Spleen (tissue), 11 donors: ENCODE measurements at regions not wholly inside any gene's neighbourhood (a gene's known extent, or its start where the extent isn't known, plus 50 kb on each side); places are given as distances from the start of the nearest gene placed in this dataset.

Experiments
- DNase-seq: peaks from one replicate; pipeline ENCODE4 v3.0.0-alpha.2; 2020
- H3K27ac ChIP-seq, 8 donors: fragments of 200-600 bp; sonication (generic) in 7 of 8; 1 replicate in 4 of 8; 2 replicates in 4 of 8; pipeline versions ENCODE4 v1.5.0 to v1.8.0; 2016 to 2021; ENCODE audit warnings: inconsistent platforms in 4 of 8, mild to moderate bottlenecking in 4 of 8, moderate library complexity in 1 of 8
- H3K27me3 ChIP-seq, 7 donors: fragments of 200-600 bp; sonication (generic) in 6 of 7; replicated peaks in 1 of 7; 1 replicate in 4 of 7; 2 replicates in 3 of 7; pipeline versions ENCODE4 v1.5.0 to v1.8.0; 2016 to 2021; ENCODE audit warnings: inconsistent platforms in 3 of 7, mild to moderate bottlenecking in 1 of 7
- H3K36me3 ChIP-seq, 6 donors: fragments of 200-600 bp; sonication (generic) in 5 of 6; 1 replicate in 4 of 6; 2 replicates in 2 of 6; pipeline versions ENCODE4 v1.5.0 to v1.8.0; 2016 to 2021; ENCODE audit warnings: inconsistent platforms in 2 of 6
- H3K4me1 ChIP-seq, 6 donors: fragments of 200-600 bp; sonication (generic) in 5 of 6; 1 replicate in 3 of 6; 2 replicates in 3 of 6; pipeline versions ENCODE4 v1.5.0 to v1.8.0; 2016 to 2021; ENCODE audit warnings: inconsistent platforms in 3 of 6
- H3K4me3 ChIP-seq, 8 donors: fragments of 200-600 bp; sonication (generic) in 7 of 8; 1 replicate in 4 of 8; 2 replicates in 4 of 8; pipeline versions ENCODE4 v1.5.0 to v1.8.0; 2016 to 2021; ENCODE audit warnings: inconsistent platforms in 4 of 8, mild to moderate bottlenecking in 4 of 8, moderate library complexity in 2 of 8
- H3K9me3 ChIP-seq, 8 donors: fragments of 200-600 bp; sonication (generic) in 7 of 8; 1 replicate in 4 of 8; 2 replicates in 4 of 8; pipeline versions ENCODE4 v1.5.0 to v1.8.0; 2016 to 2021; ENCODE audit warnings: inconsistent platforms in 4 of 8
- POLR2A ChIP-seq, 3 donors: fragments of 450-650 bp; IDR thresholded peaks; one replicate each; pipeline ENCODE4 v1.5.1; 2017; ENCODE audit warnings: antibody characterized with exemption in 3 of 3, mild to moderate bottlenecking in 1 of 3
- POLR2AphosphoS5 ChIP-seq, 3 donors: sonication (generic); formaldehyde crosslinking; IDR thresholded peaks; one replicate each; pipeline ENCODE4 v1.5.1; 2017; ENCODE audit warnings: antibody characterized with exemption in 3 of 3
- WGBS, 5 donors: extraction: QIAGEN DNeasy Blood & Tissue Kit in 3 of 5; methylation state at CpG; one replicate each; pipeline versions ENCODE4 v1.1.5 to v1.1.7; 2013 to 2018; 5-methylcytosine and 5-hydroxymethylcytosine counted together
- intact Hi-C: fragments of 100-400 bp; cut with DNase I; formaldehyde crosslinking; loops from one replicate; pipeline ENCODE4 v1.15.0; 2023; ENCODE audit warnings: low total_unique reads
- TF ChIP-seq, protein P1 (sequence below), 11 experiments: fragments of 200-600 bp in 7 of 11; fragments of 450-650 bp in 4 of 11; sonication (generic) in 4 of 11; IDR thresholded peaks in 8 of 11; conservative IDR thresholded peaks in 3 of 11; 1 replicate in 7 of 11; 2 replicates in 4 of 11; pipeline versions ENCODE4 v1.4.0 to v1.8.0; 2016 to 2021; ENCODE audit warnings: antibody characterized with exemption in 11 of 11, inconsistent platforms in 4 of 11, mild to moderate bottlenecking in 1 of 11
- donor health status: healthy with polysubstance abuse.
- donor health status: DM: no; HTN: no; CAD: no; lungs with moderate emphysema.
- donor health status: DM: no; HTN: no; CAD: no.
- donor health status: Bipolar disorder and iron deficiency.
- donor health status: healthy.
- donor health status: DM: no; HTN: no; CAD: no.
- donor health status: DM: yes; HTN: yes; CAD: no.

DNA sequence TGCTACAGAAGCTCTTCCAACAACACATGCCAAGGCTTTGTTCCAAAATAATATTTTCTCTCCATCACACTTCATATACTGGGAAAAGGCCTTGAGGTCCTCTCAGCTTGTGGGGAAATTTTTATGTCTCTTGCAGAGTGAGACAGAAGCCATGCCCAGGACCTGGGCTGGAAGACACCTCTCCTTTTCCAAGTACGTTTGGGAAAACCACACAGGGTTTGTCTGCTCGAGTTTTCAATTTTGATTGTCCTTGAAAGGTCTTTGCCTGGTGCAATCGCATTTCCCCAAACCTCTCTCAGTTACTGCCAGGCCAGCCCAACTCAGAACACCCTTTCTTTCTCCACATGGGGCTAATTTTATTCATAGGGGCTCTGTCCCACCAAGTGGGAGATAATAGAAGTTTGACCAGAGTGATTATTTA lies 272.2 kb downstream of the OSR1 start:
- Histone ChIP-seq H3K4me1 (no peaks in the 10 kb centered on the region), H3K4me3 (no peak overlapping the region), H3K27me3 (no peaks in the 10 kb centered on the region), H3K36me3 (no peaks in the 10 kb centered on the region), H3K27ac (no peak overlapping the region), H3K9me3 (peaks cover 0 to 6% (median 0%) of the 10 kb centered on the region in 8 donors)
- TF ChIP-seq, protein P1, sequence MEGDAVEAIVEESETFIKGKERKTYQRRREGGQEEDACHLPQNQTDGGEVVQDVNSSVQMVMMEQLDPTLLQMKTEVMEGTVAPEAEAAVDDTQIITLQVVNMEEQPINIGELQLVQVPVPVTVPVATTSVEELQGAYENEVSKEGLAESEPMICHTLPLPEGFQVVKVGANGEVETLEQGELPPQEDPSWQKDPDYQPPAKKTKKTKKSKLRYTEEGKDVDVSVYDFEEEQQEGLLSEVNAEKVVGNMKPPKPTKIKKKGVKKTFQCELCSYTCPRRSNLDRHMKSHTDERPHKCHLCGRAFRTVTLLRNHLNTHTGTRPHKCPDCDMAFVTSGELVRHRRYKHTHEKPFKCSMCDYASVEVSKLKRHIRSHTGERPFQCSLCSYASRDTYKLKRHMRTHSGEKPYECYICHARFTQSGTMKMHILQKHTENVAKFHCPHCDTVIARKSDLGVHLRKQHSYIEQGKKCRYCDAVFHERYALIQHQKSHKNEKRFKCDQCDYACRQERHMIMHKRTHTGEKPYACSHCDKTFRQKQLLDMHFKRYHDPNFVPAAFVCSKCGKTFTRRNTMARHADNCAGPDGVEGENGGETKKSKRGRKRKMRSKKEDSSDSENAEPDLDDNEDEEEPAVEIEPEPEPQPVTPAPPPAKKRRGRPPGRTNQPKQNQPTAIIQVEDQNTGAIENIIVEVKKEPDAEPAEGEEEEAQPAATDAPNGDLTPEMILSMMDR (IDR thresholded peaks at IDR 0.05 in 8 of 11, conservative IDR thresholded peaks at IDR 0.05 in 3 of 11), result no peak
- no peak for TF ChIP-seq POLR2A (IDR thresholded peaks at IDR 0.05)
- no peak for TF ChIP-seq POLR2AphosphoS5 (IDR thresholded peaks at IDR 0.05)
- 35 to 50% (median 41%) methylated on average over 3 of the region's 3 CpGs for WGBS, 5 donors
- DNase-seq, result no peak
- intact Hi-C loops, result no loop called here

- Histone ChIP-seq H3K4me1 (no peaks in the 10 kb centered on the region), H3K27me3 (no peaks in the 10 kb centered on the region), H3K4me3 (no peak overlapping the region), H3K36me3 (no peaks in the 10 kb centered on the region), H3K27ac (no peak overlapping the region), H3K9me3 (peaks cover 0 to 3% (median 0%) of the 10 kb centered on the region in 8 donors)
- intact Hi-C loops, result no loop called here
- TF ChIP-seq, protein P1 (IDR thresholded peaks at IDR 0.05 in 8 of 11, conservative IDR thresholded peaks at IDR 0.05 in 3 of 11), result no peak
- TF ChIP-seq POLR2A (IDR thresholded peaks at IDR 0.05), result no peak
- no peak for TF ChIP-seq POLR2AphosphoS5 (IDR thresholded peaks at IDR 0.05)
- no peak for DNase-seq
These were observed 279.7 kb downstream of the OSR1 start for GRCh38 chr2:19078709-19079108.

- DNase-seq, result no peak
- Histone ChIP-seq H3K4me1 (no peaks in the 10 kb centered on the region), H3K9me3 (no peaks in the 10 kb centered on the region), H3K27me3 (no peaks in the 10 kb centered on the region), H3K27ac (no peak overlapping the region), H3K36me3 (no peaks in the 10 kb centered on the region), H3K4me3 (no peak overlapping the region)
- TF ChIP-seq, protein P1 (IDR thresholded peaks at IDR 0.05 in 8 of 11, conservative IDR thresholded peaks at IDR 0.05 in 3 of 11), result no peak
- TF ChIP-seq POLR2AphosphoS5 (IDR thresholded peaks at IDR 0.05), result no peak
- TF ChIP-seq POLR2A (IDR thresholded peaks at IDR 0.05), result no peak
- intact Hi-C loops, result no loop called here
- 40 to 79% (median 71%) methylated on average over 1 to 4 of the region's 4 CpGs; no CpG with 5 or more reads in 1 of the 5 donors for WGBS, 5 donors
These were observed 284.9 kb downstream of the OSR1 start for GRCh38 chr2:19073522-19073921.

- Histone ChIP-seq H3K27ac (no peak overlapping the region), H3K27me3 (no peaks in the 10 kb centered on the region), H3K4me1 (no peaks in the 10 kb centered on the region), H3K36me3 (no peaks in the 10 kb centered on the region), H3K4me3 (no peak overlapping the region), H3K9me3 (no peaks in the 10 kb centered on the region)
- WGBS, 5 donors, result 91 to 100% (median 93%) methylated on average over 2 of the region's 2 CpGs
- intact Hi-C loops, result no loop called here
- TF ChIP-seq POLR2AphosphoS5 (IDR thresholded peaks at IDR 0.05), result no peak
- TF ChIP-seq, protein P1 (IDR thresholded peaks at IDR 0.05 in 8 of 11, conservative IDR thresholded peaks at IDR 0.05 in 3 of 11), result no peak
- TF ChIP-seq POLR2A (IDR thresholded peaks at IDR 0.05), result no peak
- no peak for DNase-seq
These were observed 286.3 kb downstream of the OSR1 start for GRCh38 chr2:19072161-19072560.
